ENCODE measurements at regions not wholly inside any gene's neighbourhood (a gene's known extent, or its start where the extent isn't known, plus 50 kb on each side); places are given as distances from the start of the nearest gene placed in this dataset.
"Not testable (repeated sequence)": the region's sequence is repeated elsewhere in the genome, so short reads cannot be mapped to it uniquely, and the experiment has no call there.

DNA sequence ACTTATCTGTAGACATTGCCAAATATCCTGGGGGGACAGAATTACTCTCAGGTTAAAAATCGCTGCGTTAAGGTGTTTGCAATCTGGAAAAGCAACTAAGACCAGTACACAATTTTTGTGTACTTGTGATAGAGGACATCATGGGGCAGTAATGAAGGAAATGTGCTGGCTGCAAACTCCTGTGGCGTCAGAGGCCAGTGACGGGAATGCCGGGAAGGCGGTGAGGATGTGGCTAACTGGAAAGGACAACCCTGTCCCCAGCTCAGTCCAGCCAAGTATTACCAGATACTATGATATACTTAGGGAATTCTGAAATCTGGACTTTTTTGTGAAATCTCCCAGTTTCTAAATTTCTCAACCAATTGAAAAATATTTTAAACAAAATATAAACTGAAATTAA is 103.1 kb upstream of the NANOS1 start:
- TF ChIP-seq, protein P1, sequence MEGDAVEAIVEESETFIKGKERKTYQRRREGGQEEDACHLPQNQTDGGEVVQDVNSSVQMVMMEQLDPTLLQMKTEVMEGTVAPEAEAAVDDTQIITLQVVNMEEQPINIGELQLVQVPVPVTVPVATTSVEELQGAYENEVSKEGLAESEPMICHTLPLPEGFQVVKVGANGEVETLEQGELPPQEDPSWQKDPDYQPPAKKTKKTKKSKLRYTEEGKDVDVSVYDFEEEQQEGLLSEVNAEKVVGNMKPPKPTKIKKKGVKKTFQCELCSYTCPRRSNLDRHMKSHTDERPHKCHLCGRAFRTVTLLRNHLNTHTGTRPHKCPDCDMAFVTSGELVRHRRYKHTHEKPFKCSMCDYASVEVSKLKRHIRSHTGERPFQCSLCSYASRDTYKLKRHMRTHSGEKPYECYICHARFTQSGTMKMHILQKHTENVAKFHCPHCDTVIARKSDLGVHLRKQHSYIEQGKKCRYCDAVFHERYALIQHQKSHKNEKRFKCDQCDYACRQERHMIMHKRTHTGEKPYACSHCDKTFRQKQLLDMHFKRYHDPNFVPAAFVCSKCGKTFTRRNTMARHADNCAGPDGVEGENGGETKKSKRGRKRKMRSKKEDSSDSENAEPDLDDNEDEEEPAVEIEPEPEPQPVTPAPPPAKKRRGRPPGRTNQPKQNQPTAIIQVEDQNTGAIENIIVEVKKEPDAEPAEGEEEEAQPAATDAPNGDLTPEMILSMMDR (IDR thresholded peaks at IDR 0.05; ENCODE audit: extremely low read depth, missing control alignments), result no peak
- DNase-seq (ENCODE audit: low spot score), result no peak

DNA sequence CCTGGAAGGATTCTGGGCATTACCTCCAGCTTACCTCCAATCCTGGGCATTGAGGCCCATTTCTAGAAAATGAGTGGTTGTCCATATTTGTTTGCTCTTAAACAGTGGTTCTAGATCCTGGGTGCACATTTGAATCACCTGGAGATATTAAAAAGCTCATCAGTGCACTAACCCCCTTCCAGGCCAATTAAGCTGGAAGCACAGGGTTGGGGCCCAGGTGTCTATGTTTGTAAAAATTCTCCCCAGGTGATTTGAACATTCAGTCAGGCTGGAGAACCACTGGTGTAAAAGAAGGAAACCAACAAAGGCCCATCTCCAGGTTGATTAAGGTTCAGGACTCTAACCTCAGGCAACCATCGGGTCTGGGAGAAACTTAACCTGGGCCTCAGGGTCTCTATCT is 102.6 kb upstream of the NANOS1 start:
- no peak for DNase-seq (ENCODE audit: low spot score)
- TF ChIP-seq, protein P1 (IDR thresholded peaks at IDR 0.05; ENCODE audit: extremely low read depth, missing control alignments), result no peak

DNA sequence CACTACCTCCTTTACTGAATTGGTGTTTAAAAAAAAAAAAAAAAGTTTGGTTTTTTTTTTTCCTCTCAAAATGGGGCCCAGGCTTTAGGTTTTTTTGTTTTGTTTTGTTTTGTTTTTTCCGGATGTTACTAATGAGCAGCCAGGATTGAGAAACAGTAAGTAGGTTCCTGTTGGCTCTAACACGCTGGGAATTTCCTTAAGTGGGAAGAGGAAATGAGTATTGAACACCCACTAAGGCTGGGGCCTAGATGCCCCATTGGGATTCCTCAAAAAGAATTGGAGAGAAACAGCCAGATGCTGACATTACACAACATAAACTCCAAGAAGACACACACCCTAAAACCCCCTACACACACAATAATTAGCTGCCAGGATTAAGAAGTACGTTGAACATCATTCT is 102.2 kb upstream of the NANOS1 start:
- TF ChIP-seq, protein P1 (IDR thresholded peaks at IDR 0.05; ENCODE audit: extremely low read depth, missing control alignments), result no peak
- DNase-seq (ENCODE audit: low spot score), result no peak

DNA sequence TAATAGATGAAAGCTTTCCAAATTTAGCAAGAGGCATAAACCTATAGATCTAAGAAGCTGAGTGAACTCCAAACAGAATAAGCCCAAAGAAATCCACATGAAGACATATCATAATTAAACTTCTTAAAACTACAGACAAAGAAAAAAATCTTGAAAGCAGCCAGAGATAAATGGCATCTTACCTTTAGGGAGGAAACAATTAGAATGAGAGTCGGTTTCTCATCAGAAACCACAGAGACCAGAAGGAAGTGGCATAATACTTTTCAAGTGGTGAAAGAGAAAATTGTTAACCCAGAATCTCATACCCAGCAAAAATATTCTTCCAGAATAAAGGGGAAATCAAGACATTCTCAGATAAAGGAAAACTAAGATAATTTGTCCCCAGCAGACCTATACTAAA is 98.9 kb upstream of the NANOS1 start:
- DNase-seq (ENCODE audit: low spot score), result no peak
- TF ChIP-seq, protein P1 (IDR thresholded peaks at IDR 0.05; ENCODE audit: extremely low read depth, missing control alignments), result no peak

- DNase-seq (ENCODE audit: low spot score), result no peak
- TF ChIP-seq, protein P1 (IDR thresholded peaks at IDR 0.05; ENCODE audit: extremely low read depth, missing control alignments), result no peak
These were observed 98.1 kb upstream of the NANOS1 start for GRCh38 chr10:118931436-118931835.

- not testable (repeated sequence) for DNase-seq (ENCODE audit: low spot score)
These were observed 97.4 kb upstream of the NANOS1 start for GRCh38 chr10:118932154-118932553.

DNA sequence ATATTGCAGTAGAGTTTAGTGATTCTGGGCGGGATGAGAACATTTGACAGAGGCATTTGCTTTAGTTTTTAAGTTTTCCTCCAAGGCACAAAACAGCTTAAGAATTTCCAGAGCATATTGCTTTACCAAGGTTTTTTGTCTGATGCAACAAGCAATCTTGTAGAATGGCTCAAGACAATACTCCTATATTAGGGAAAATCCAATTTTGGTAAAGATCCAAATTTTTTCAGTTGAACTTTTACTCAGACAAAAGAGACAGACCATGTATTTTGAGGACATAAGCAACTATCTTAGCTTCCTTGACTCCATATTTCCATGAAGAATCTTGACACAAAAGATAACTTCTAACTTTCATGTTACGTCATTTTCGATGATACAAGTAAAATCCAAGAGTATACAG is 92.3 kb upstream of the NANOS1 start:
- DNase-seq (ENCODE audit: low spot score), result no peak
- TF ChIP-seq, protein P1 (IDR thresholded peaks at IDR 0.05; ENCODE audit: extremely low read depth, missing control alignments), result no peak

DNA sequence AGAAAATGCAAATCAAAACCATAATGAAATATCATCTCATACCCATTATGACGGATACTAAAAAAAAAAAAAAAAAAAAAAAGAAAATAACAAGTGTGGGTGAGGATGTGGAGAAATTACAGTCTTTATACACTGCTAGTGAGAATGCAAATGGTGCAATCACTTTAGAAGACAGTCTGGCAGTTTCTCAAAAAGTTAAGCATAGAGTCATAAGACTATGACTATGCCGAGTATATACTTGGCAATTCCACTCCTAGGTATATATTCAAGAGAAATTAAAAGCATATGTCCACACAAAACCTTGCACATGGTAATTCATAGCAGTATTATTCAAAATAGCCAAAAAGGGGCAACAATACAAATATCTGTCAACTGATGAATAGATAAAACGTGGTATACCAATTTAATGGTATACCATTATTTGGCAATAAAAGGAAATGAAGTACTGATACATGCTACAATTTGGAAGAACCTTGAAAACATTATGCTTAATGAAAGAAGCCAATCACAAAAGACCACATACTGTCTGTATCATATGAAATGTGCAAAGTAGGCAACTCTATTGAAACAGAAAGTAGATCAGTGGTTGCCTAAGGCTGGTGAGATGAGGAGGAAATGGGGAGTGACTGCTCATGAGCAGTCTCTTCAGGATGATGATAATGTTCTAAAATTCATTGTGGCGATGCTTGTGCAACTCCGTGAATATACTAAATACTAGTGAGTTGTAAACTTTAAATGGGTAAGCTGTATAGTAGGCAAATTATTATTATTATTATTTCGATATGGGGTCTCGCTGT is 90.1 kb upstream of the NANOS1 start:
- DNase-seq (ENCODE audit: low spot score), result no peak
- TF ChIP-seq, protein P1 (IDR thresholded peaks at IDR 0.05; ENCODE audit: extremely low read depth, missing control alignments), result no peak

Measured in GM20000 (cell line).